Activated naive CD4-positive, alpha-beta T cell treated with anti-CD3 and anti-CD28 coated beads, Interleukin-2, amount 10 ng/mL, durations not matched to agents 7 days and 5 days (primary cell): ENCODE measurements at regions not wholly inside any gene's neighbourhood (a gene's known extent, or its start where the extent isn't known, plus 50 kb on each side); places are given as distances from the start of the nearest gene placed in this dataset.
"Not testable (repeated sequence)": the region's sequence is repeated elsewhere in the genome, so short reads cannot be mapped to it uniquely, and the experiment has no call there.

Source experiments
- CTCF ChIA-PET: fragments of 350-600 bp; sonication (Branson Sonifier 250); formaldehyde crosslinking; loops from one replicate; lab custom pipeline; 2021; ENCODE audit warnings: antibody characterized with exemption; lab: Charles Lee
- DNase-seq: peaks from one replicate; pipeline ENCODE4 v3.0.0-alpha.2; 2020
- H3K27ac Mint-ChIP-seq: one replicate; pipeline ENCODE4 v1.8.0; 2021; ENCODE audit warnings: mild to moderate bottlenecking, moderate library complexity, mixed read lengths
- H3K27me3 Mint-ChIP-seq: one replicate; pipeline ENCODE4 v1.8.0; 2021; ENCODE audit warnings: mild to moderate bottlenecking, mixed read lengths
- H3K36me3 Mint-ChIP-seq: one replicate; pipeline ENCODE4 v1.8.0; 2021; ENCODE audit warnings: mixed read lengths
- H3K4me1 Mint-ChIP-seq: one replicate; pipeline ENCODE4 v1.8.0; 2021; ENCODE audit warnings: mixed read lengths
- H3K4me3 Mint-ChIP-seq: one replicate; pipeline ENCODE4 v1.8.0; 2021; ENCODE audit warnings: mild to moderate bottlenecking, moderate library complexity, mixed read lengths
- H3K9me3 Mint-ChIP-seq: one replicate; pipeline ENCODE4 v1.8.0; 2021; ENCODE audit warnings: mixed read lengths

DNA sequence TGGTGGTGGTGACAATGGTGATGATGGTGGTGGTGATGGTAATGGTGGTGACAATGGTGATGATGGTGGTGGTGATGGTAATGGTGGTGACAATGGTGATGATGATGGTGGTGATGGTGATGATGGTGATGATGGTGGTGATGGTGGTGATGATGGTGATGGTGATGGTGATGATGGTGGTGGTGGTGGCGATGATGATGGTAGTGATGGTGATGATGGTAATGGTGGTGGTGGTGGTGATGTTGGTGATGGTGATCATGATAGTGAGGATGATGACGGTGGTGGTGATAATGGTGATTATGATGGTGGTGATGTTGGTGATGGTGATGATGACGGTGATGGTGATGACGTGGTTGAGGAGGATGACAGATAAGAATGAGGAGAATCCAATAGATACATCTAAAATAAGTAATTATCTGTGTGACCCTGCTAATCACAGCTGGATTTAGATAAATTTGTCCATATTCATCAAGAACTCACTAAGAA is 170.7 kb upstream of the SFSWAP start:
- DNase-seq: no peak
- H3K9me3 Mint-ChIP-seq: peaks cover 4% of the 10 kb centered on the region
- H3K4me1 Mint-ChIP-seq: peaks cover 5% of the 10 kb centered on the region
- H3K27me3 Mint-ChIP-seq: no peaks in the 10 kb centered on the region
- CTCF ChIA-PET: no interaction called here
- H3K36me3 Mint-ChIP-seq: no peaks in the 10 kb centered on the region
- no peak overlapping the region for H3K27ac Mint-ChIP-seq
- no peak overlapping the region for H3K4me3 Mint-ChIP-seq

DNA sequence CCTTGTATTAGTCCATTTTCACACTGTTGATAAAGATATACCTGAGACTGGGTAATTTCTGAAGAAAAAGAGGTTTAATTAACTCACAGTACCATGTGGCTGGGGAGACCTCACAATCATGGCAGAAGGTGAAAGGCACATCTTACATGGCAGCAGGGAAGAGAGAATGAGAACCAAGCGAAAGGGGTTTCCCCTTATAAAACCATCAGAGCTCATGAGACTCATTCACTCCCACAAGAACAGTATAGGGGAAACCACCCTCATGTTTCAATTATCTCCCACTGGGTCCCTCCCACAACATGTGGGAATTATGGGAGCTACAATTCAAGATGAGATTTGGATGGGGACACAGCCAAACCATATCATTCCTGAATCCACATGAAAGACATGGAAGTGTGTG is 169.4 kb upstream of the SFSWAP start:
- H3K27me3 Mint-ChIP-seq, CTCF ChIA-PET, H3K9me3 Mint-ChIP-seq, H3K4me3 Mint-ChIP-seq, H3K4me1 Mint-ChIP-seq, H3K36me3 Mint-ChIP-seq, DNase-seq, H3K27ac Mint-ChIP-seq: not testable (repeated sequence)

DNA sequence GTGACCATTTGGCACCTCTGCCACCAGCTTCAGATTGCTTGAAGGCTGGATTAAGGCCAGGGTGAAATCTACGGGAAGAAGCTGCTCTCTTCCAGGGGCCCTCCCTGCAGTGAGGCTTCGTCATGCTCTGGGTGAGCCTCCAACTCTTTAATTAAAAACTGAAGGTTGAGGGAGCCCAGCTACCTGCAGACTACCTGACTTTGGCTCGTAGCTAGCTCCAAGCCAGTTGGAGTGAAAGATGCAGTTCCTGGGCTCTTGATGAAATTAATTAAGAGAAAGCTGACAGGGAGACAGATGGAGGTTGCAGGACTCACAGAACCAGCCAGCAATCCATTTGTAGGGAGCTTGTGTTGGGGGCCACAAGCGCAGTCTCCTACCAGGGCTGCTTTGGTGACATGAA is 168.5 kb upstream of the SFSWAP start:
- Mint-ChIP-seq H3K27ac (no peak overlapping the region), H3K27me3 (peaks cover 3% of the 10 kb centered on the region), H3K4me3 (no peak overlapping the region), H3K36me3 (no peaks in the 10 kb centered on the region), H3K9me3 (peaks cover 4% of the 10 kb centered on the region), H3K4me1 (no peaks in the 10 kb centered on the region)
- DNase-seq: no peak
- CTCF ChIA-PET: no interaction called here

DNA sequence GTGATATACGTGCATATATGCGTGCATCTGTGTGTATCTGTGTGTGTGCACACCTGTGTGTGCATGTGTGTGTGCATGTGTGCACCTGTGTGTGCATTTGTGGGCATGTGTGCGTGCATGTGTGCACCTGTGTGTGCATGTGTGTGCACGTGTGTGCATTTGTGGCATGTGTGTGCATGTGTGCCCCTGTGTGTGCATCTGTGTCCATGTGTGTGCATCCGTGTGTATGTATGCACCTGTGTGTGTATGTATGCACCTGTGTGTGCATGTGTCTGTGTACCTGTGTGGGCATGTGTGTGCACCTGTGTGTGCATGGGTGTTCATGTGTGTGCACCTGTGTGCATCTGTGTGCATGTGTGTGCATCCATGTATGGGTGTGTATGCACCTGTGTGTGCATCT is 167.8 kb upstream of the SFSWAP start:
- no peak for DNase-seq
- Mint-ChIP-seq H3K36me3 (no peaks in the 10 kb centered on the region), H3K4me3 (no peak overlapping the region), H3K4me1 (no peaks in the 10 kb centered on the region), H3K9me3 (peaks cover 4% of the 10 kb centered on the region), H3K27ac (no peak overlapping the region), H3K27me3 (peaks cover 7% of the 10 kb centered on the region)
- CTCF ChIA-PET: no interaction called here

DNA sequence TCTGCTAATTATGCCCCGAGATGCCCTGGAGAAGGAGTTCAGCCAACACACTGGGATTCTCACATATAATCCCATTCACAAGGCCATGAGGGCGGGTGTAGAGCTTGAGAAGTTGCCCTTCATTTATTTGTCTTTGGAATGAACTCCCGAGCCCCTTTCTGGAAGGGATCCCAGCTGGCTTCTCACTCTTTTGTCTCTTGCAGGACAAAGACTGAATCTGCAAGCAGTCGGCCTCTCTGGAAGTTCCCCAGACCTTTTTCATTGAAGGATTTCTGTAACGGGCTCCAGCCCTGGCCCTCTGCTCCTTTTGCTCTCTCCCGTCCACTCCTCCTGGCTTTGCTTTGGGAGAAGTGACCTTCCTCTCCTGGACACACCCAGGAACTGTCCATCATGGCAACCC is 163.3 kb upstream of the SFSWAP start:
- peaks cover 7% of the 10 kb centered on the region for H3K27me3 Mint-ChIP-seq
- no peak overlapping the region for H3K4me3 Mint-ChIP-seq
- no peak overlapping the region for H3K27ac Mint-ChIP-seq
- CTCF ChIA-PET: no interaction called here
- peaks cover 4% of the 10 kb centered on the region for H3K9me3 Mint-ChIP-seq
- no peaks in the 10 kb centered on the region for H3K4me1 Mint-ChIP-seq
- no peaks in the 10 kb centered on the region for H3K36me3 Mint-ChIP-seq
- DNase-seq: no peak

DNA sequence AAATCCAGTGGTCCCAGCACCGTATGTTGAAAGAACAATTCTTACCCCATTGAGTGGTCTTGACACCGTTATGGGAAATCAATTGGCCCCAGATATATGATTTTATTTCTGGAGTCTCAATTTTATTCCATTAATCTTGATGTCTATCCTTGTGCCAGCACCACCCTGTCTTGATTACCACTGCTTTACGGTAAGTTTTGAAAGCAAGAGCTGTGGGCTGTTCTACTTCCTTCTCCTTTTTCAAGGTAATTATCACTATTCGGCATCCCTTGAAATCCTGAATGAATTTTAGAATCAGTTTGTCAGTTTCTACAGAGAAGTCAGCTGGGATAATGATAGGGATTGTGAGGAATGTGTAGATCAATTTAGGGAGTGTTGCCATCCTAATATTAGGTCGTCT is 160.8 kb upstream of the SFSWAP start:
- Mint-ChIP-seq H3K4me1 (no peaks in the 10 kb centered on the region), H3K9me3 (no peaks in the 10 kb centered on the region), H3K36me3 (no peaks in the 10 kb centered on the region), H3K4me3 (no peak overlapping the region), H3K27ac (no peak overlapping the region), H3K27me3 (peaks cover 7% of the 10 kb centered on the region)
- CTCF ChIA-PET: no interaction called here
- DNase-seq: no peak

DNA sequence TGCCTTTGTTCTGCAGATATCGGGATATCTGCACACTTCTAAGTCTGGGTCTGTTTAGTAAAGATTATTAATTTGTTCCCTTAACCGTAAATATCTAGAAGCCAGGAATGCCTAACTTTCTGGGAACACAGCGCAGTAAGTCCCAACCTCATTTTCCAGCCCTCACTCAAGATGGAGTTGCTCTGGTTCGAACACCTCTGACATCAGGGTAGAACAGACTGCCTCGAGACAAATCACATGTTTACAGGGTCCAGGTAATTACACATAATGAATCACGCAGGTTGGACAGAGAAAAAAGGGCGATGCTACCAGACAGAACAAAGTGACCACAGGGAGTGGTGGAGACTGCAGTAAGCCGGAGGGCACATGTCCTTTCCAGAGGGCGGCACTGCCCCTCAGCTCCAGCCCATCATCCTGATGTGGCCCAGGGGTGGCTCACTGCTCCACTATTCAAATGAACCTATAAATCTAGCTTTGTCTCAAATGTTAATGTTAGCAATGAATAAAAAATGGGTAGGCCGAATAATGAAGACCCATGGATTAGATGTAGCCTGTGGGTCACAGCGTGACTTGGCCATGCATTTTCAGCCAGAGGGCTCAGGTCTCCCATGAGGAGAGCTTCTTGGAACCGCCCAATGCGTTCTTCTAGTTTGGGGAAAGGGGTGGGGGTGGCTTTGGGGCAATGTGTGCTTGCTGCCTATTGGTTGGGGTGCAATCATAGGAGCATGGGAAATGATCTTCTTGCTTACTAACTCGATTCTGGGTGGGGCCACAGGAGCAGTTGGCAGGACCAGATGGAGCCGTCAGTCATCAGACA is 159.0 kb upstream of the SFSWAP start:
- H3K27ac Mint-ChIP-seq: no peak overlapping the region
- no peak for DNase-seq
- CTCF ChIA-PET: no interaction called here
- H3K27me3 Mint-ChIP-seq: peaks cover 7% of the 10 kb centered on the region
- no peak overlapping the region for H3K4me3 Mint-ChIP-seq
- H3K9me3 Mint-ChIP-seq: no peaks in the 10 kb centered on the region
- H3K36me3 Mint-ChIP-seq: no peaks in the 10 kb centered on the region
- H3K4me1 Mint-ChIP-seq: no peaks in the 10 kb centered on the region

DNA sequence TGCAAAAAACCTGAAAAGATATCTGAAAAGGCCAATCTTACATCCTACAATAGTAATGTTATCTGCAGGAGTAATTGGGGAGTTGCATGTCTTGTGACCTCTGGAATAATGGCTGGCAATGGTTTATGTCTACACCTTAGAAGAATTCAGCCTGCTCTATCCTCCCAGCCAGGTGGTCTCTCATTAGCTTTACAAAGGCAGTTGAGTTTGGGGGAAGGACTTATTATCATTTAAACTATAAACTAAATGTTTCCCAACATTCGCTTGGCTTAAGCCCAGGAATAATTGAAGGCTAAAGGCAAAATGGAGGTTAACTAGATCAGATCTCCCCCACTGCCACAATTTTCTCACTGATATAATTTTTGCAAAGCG is 158.4 kb upstream of the SFSWAP start:
- Mint-ChIP-seq H3K9me3 (no peaks in the 10 kb centered on the region), H3K27ac (no peak overlapping the region), H3K36me3 (no peaks in the 10 kb centered on the region), H3K4me1 (no peaks in the 10 kb centered on the region), H3K27me3 (peaks cover 3% of the 10 kb centered on the region), H3K4me3 (no peak overlapping the region)
- CTCF ChIA-PET: no interaction called here
- no peak for DNase-seq

DNA sequence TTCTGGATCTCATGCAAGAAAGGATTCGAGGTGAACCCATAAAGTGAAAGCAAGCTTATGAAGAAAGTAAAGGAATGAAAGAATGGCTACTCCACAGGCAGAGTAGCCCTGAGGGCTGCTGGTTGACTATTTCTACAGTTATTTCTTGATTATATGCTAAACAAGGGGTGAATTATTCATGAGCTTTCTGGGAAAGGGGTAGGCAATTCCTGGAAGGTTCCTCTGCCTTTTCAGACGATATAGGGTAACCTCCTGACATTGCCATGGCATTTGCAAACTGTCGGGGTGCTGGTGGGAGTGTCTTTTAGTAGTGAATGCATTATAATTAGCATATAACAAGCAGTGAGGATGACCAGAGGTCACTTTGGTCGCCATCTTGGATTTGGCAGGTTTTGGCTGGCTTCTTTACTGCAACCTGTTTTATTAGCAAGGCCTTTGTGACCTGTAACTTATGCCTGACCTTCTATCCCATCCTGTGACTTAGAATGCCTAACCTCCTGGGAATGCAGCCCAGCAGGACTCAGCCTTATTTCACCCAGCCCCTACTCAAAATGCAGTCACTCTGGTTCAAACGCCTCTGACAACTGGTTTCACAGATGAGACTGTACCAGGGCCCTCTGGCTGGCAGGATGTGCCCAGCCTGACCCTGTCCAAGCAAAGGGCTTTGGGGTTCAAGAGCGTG is 157.7 kb upstream of the SFSWAP start:
- H3K36me3 Mint-ChIP-seq: no peaks in the 10 kb centered on the region

DNA sequence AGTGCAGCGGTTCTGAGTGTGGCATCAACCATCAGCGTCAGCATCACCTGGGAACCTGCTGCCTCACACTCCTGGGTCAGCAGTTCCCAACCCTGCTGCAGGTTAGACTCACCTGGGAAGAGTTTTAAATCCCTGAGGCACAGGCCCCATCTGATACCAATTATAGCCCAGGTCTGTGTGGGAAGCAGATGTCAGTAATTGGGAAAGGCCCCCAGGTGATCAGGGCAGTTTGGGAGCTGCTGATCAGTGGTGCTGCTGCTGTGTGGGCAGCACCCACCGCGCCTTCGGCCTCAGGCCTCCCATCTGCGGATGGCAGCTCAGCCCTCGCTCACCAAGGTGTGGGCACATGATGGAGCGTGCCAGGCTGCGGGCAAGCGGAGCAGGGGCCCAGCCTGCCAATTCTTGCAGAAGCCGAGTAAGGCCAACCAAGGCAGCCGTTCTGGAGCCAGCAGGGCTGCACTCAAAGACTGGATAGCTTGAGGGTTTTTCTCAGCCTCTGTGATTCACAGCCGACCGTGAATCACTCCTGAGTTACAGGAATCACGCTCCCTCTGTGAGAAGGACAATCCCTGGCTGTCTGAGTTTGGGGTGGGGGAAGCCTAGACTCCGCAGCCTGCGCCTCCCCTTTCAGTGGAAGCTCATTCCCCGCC is 155.6 kb upstream of the SFSWAP start:
- H3K4me1 Mint-ChIP-seq: no peaks in the 10 kb centered on the region
- CTCF ChIA-PET: no interaction called here
- no peak for DNase-seq

More for the DNA sequence above, 157.7 kb upstream of the SFSWAP start:
- DNase-seq: no peak
- CTCF ChIA-PET: no interaction called here
- Mint-ChIP-seq H3K27ac (no peak overlapping the region), H3K4me3 (no peak overlapping the region), H3K4me1 (no peaks in the 10 kb centered on the region), H3K27me3 (peaks cover 3% of the 10 kb centered on the region), H3K9me3 (no peaks in the 10 kb centered on the region)

DNA sequence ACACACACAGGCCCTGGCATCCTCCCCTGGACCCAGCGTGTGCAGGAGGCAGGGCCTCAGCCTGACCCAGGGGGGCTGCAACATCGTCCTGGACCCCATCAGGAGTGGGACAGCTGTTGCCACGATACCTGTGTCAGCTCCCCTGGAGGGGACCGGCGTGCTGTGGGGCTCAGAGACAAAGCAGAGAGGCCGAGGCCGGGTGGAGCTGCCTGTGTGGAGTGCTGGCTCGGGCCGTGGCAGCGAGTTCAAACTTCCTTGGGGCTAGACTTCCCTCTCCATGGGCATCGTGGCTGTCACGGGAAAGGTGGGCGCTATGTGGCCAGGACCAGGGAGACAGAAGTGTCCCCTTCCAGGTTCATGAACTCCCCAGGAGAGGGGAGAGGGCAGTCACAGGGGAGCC is 155.0 kb upstream of the SFSWAP start:
- DNase-seq: no peak
- no peaks in the 10 kb centered on the region for H3K36me3 Mint-ChIP-seq
- CTCF ChIA-PET: no interaction called here
- no peak overlapping the region for H3K27ac Mint-ChIP-seq
- H3K4me1 Mint-ChIP-seq: no peaks in the 10 kb centered on the region
- H3K4me3 Mint-ChIP-seq: no peak overlapping the region
- H3K27me3 Mint-ChIP-seq: peaks cover 6% of the 10 kb centered on the region
- peaks cover 2% of the 10 kb centered on the region for H3K9me3 Mint-ChIP-seq

More for the DNA sequence above, 155.6 kb upstream of the SFSWAP start:
- H3K36me3 Mint-ChIP-seq: no peaks in the 10 kb centered on the region
- H3K9me3 Mint-ChIP-seq: peaks cover 2% of the 10 kb centered on the region
- H3K27me3 Mint-ChIP-seq: peaks cover 6% of the 10 kb centered on the region
- no peak overlapping the region for H3K27ac Mint-ChIP-seq
- no peak overlapping the region for H3K4me3 Mint-ChIP-seq

DNA sequence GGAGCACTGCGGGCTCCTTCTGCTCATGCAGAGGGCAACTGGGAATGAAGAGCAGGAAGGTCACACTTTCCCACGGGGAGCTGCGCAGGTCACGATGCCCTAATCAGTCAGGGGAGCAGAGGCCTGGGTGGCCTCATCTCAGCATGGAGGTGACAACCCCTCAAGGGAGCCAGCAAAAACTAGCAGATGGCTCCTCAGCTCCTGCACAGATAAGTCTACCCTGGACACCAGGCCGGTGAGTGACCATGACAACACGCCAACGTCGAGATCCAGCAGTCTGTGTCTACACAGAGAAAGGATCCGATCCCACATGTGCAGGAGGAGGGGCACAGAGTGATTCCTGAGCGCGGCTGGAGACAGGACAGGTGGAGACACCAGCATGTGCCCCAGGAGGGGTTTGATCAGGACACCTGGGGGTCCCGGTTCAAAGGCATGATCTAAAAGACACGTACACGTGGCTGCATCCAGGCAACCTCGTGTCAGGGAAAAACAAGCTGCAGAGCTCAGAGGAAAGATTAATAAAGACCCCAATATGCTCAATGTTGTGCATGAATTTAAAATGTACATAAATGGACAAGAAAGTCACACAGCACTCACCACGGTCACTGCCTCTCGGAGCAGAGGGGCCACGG is 153.7 kb upstream of the SFSWAP start:
- CTCF ChIA-PET: no interaction called here
- Mint-ChIP-seq H3K27ac (no peak overlapping the region), H3K36me3 (no peaks in the 10 kb centered on the region), H3K4me1 (no peaks in the 10 kb centered on the region), H3K9me3 (peaks cover 2% of the 10 kb centered on the region), H3K4me3 (no peak overlapping the region), H3K27me3 (peaks cover 6% of the 10 kb centered on the region)
- DNase-seq: no peak

DNA sequence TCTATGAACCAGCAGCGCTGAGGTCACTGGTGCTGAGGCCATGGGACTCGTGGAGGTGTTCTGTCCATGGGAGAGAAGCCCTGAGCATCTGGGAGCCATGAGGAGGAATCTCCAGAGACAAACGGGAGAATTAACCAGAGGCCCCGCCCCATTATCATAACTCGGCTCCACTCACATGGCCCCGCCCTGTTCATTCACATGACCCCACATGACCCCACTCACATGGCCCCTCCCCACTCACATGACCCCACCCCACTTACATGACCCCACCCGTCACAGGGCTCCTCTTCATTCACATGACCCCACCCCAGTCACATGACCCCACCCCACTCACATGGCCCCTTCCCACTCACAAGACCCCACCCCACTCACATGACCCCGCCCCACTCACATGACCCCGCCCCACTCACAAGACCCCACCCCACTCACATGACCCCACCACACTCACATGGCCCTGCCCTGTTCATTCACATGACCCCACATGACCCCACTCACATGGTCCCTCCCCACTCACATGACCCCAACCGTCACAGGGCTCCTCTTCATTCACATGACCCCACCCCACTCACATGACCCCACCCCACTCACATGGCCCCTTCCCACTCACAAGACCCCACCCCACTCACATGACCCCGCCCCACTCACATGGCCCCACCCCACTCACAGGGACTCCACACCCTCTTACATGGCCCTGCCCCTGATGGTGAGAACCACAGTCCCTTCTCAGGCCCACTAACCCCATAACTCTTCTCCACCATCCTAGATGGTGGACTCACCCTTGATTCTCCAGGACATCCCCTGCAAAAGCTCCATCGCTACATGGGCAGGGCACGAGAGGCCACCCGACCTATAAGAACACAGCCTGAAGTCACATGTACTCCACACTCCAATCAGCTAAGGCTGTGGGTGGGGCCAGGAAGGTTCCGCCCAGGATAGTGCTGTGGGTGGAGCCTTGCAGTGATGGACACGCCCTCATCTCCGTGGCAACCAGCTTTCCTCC is 151.1 kb upstream of the SFSWAP start:
- Mint-ChIP-seq H3K4me3 (no peak overlapping the region), H3K27me3 (peaks cover 6% of the 10 kb centered on the region), H3K36me3 (no peaks in the 10 kb centered on the region), H3K9me3 (peaks cover 2% of the 10 kb centered on the region), H3K4me1 (no peaks in the 10 kb centered on the region), H3K27ac (no peak overlapping the region)
- DNase-seq: no peak
- CTCF ChIA-PET: no interaction called here
